Neural cell (in vitro differentiated cells): ENCODE measurements at regions not wholly inside any gene's neighbourhood (a gene's known extent, or its start where the extent isn't known, plus 50 kb on each side); places are given as distances from the start of the nearest gene placed in this dataset.
A peak's percentile ranks its signal among the peaks of the same experiment; 100 is the strongest.

Experiments
- H2AFZ ChIP-seq: fragments of 200-600, 300-800 bp; sonication (generic), shearing (Covaris generic); 2 replicates; pipeline ENCODE4 v1.6.0; 2014; ENCODE audit warnings: low read depth, mild to moderate bottlenecking, antibody characterized with exemption, low read length, moderate library complexity
- H3F3A ChIP-seq: fragments of 200-600 bp; shearing (Covaris generic); 2 replicates; pipeline ENCODE4 v1.6.1; 2016; ENCODE audit warnings: mild to moderate bottlenecking, moderate library complexity, mixed read lengths, antibody characterized with exemption, low read length; ENCODE audit not compliant: insufficient read depth, poor library complexity, severe bottlenecking
- H3K27ac ChIP-seq: fragments of 200-600, 300-800 bp; sonication (generic), shearing (Covaris generic); 2 replicates; pipeline ENCODE4 v1.5.1; 2014; ENCODE audit warnings: mild to moderate bottlenecking, low read length, moderate library complexity
- H3K27me3 ChIP-seq: fragments of 300-800, 200-600 bp; sonication (generic), shearing (Covaris generic); 2 replicates; pipeline ENCODE4 v1.6.0; 2014; ENCODE audit warnings: mild to moderate bottlenecking, low read depth, low read length, moderate library complexity; ENCODE audit not compliant: insufficient read depth
- H3K36me3 ChIP-seq: fragments of 300-800, 200-600 bp; sonication (generic), shearing (Covaris generic); 2 replicates; pipeline ENCODE4 v1.5.1; 2014; ENCODE audit warnings: mild to moderate bottlenecking, antibody characterized with exemption, low read length, moderate library complexity; ENCODE audit not compliant: insufficient read depth
- H3K4me2 ChIP-seq: fragments of 300-800, 200-600 bp; sonication (generic), shearing (Covaris generic); 2 replicates; pipeline ENCODE4 v1.6.0; 2014; ENCODE audit warnings: mild to moderate bottlenecking, low read length
- H3K4me3 ChIP-seq: fragments of 300-800, 200-600 bp; sonication (generic), shearing (Covaris generic); 2 replicates; pipeline ENCODE4 v1.5.1; 2014; ENCODE audit warnings: mild to moderate bottlenecking, low read length, moderate library complexity
- H3K79me2 ChIP-seq: fragments of 200-600 bp; shearing (Covaris generic); replicated peaks from 2 replicates; pipeline ENCODE4 v1.6.0; 2014; ENCODE audit warnings: mild to moderate bottlenecking, low read length, moderate library complexity; ENCODE audit not compliant: insufficient read depth
- H3K9ac ChIP-seq: fragments of 300-800, 200-600 bp; sonication (generic), shearing (Covaris generic); 2 replicates; pipeline ENCODE4 v1.6.1; 2016; ENCODE audit warnings: mild to moderate bottlenecking, low read length, mixed read lengths
- H3K9me2 ChIP-seq: fragments of 200-600 bp; shearing (Covaris generic); 2 replicates; pipeline ENCODE4 v1.6.1; 2016; ENCODE audit warnings: mild to moderate bottlenecking, low read length, mixed read lengths; ENCODE audit not compliant: insufficient read depth
- H3K9me3 ChIP-seq: fragments of 200-600, 300-800 bp; sonication (generic), shearing (Covaris generic); 2 replicates; pipeline ENCODE4 v1.6.1; 2016; ENCODE audit warnings: mild to moderate bottlenecking, mixed run types, low read length, moderate library complexity, mixed read lengths
- H4K20me1 ChIP-seq: fragments of 200-600 bp; shearing (Covaris generic); 2 replicates; pipeline ENCODE4 v1.6.1; 2016; ENCODE audit warnings: mild to moderate bottlenecking, mixed run types; ENCODE audit not compliant: insufficient read depth
- CTCF ChIP-seq: fragments of 450-650 bp; IDR thresholded peaks from 2 replicates; pipeline ENCODE4 v1.5.1; 2014; ENCODE audit warnings: antibody characterized with exemption, mild to moderate bottlenecking, moderate library complexity; ENCODE audit not compliant: poor library complexity, severe bottlenecking
- EP300 ChIP-seq: fragments of 450-650 bp; conservative IDR thresholded peaks from 2 replicates; pipeline ENCODE4 v1.6.1; 2014; ENCODE audit warnings: antibody characterized with exemption, mild to moderate bottlenecking, moderate library complexity; ENCODE audit not compliant: poor library complexity, severe bottlenecking
- EZH2 ChIP-seq: fragments of 200-600, 300-800 bp; shearing (Covaris generic), sonication (generic); IDR thresholded peaks from 2 replicates; pipeline ENCODE4 v1.6.1; 2014; ENCODE audit warnings: antibody characterized with exemption, low read length, borderline replicate concordance, mild to moderate bottlenecking; ENCODE audit not compliant: insufficient read depth, poor library complexity, severe bottlenecking
- MXI1 ChIP-seq: fragments of 450-650 bp; conservative IDR thresholded peaks from 2 replicates; pipeline ENCODE4 v1.6.1; 2014; ENCODE audit warnings: antibody characterized with exemption, mild to moderate bottlenecking; ENCODE audit not compliant: poor library complexity, severe bottlenecking
- POLR2AphosphoS5 ChIP-seq: IDR thresholded peaks from 2 replicates; pipeline ENCODE4 v1.6.1; 2012
- RAD21 ChIP-seq: fragments of 450-650 bp; conservative IDR thresholded peaks from 2 replicates; pipeline ENCODE4 v1.6.1; 2014; ENCODE audit warnings: antibody characterized with exemption, mild to moderate bottlenecking, moderate library complexity
- REST ChIP-seq: IDR thresholded peaks from 2 replicates; pipeline ENCODE4 v1.6.1; 2012; ENCODE audit warnings: borderline replicate concordance
- SMC3 ChIP-seq: fragments of 450-650 bp; conservative IDR thresholded peaks from 2 replicates; pipeline ENCODE4 v1.6.1; 2014; ENCODE audit warnings: antibody characterized with exemption, mild to moderate bottlenecking, moderate library complexity; ENCODE audit not compliant: poor library complexity
- TAF1 ChIP-seq: IDR thresholded peaks from 2 replicates; pipeline ENCODE4 v1.6.1; 2012; ENCODE audit warnings: low read depth

GRCh38 chr3:117903226-117903625 lies 1131.4 kb downstream of the IGSF11 start:
- no peaks in the 10 kb centered on the region for H3K9me2 ChIP-seq
- H3K27me3 ChIP-seq: no peaks in the 10 kb centered on the region
- no peaks in the 10 kb centered on the region for H3F3A ChIP-seq
- H3K79me2 ChIP-seq: no peaks in the 10 kb centered on the region
- no peak overlapping the region for H2AFZ ChIP-seq
- no peak overlapping the region for H3K4me3 ChIP-seq
- no peak overlapping the region for H3K9ac ChIP-seq
- no peak for TF ChIP-seq SMC3
- H3K4me2 ChIP-seq: no peak overlapping the region
- no peaks in the 10 kb centered on the region for H3K9me3 ChIP-seq
- no peaks in the 10 kb centered on the region for H3K36me3 ChIP-seq
- no peaks in the 10 kb centered on the region for H4K20me1 ChIP-seq
- H3K27ac ChIP-seq: no peak overlapping the region

GRCh38 chr3:117910820-117911521 lies 1123.7 kb downstream of the IGSF11 start:
- TF ChIP-seq POLR2AphosphoS5 (peak; percentile 29), RAD21 (no peak), EZH2 (no peak), CTCF (no peak), MXI1 (no peak), REST (no peak), EP300 (peak; percentile 66)
- no peaks in the 10 kb centered on the region for H4K20me1 ChIP-seq
- no peaks in the 10 kb centered on the region for H3F3A ChIP-seq
- no peaks in the 10 kb centered on the region for H3K27me3 ChIP-seq
- H3K9me2 ChIP-seq: no peaks in the 10 kb centered on the region
- H3K9me3 ChIP-seq: no peaks in the 10 kb centered on the region
- no peaks in the 10 kb centered on the region for H3K36me3 ChIP-seq
- peak overlapping the region; percentile 43 for H3K27ac ChIP-seq
- no peaks in the 10 kb centered on the region for H3K79me2 ChIP-seq
- H3K4me3 ChIP-seq: no peak overlapping the region
- no peak overlapping the region for H3K4me2 ChIP-seq
- H3K9ac ChIP-seq: no peak overlapping the region
- H2AFZ ChIP-seq: no peak overlapping the region

GRCh38 chr3:117912352-117912751 lies 1122.3 kb downstream of the IGSF11 start:
- Histone ChIP-seq H4K20me1 (no peaks in the 10 kb centered on the region), H3K79me2 (no peaks in the 10 kb centered on the region), H3K9me3 (no peaks in the 10 kb centered on the region), H3K27me3 (no peaks in the 10 kb centered on the region), H3K36me3 (no peaks in the 10 kb centered on the region), H3K4me3 (no peak overlapping the region), H3F3A (no peaks in the 10 kb centered on the region), H3K9me2 (no peaks in the 10 kb centered on the region), H3K27ac (no peak overlapping the region), H2AFZ (no peak overlapping the region), H3K9ac (no peak overlapping the region), H3K4me2 (no peak overlapping the region)
- TF ChIP-seq MXI1 (no peak), POLR2AphosphoS5 (no peak), TAF1 (no peak), CTCF (no peak), EP300 (no peak), RAD21 (no peak), EZH2 (no peak), REST (no peak), SMC3 (no peak)
